Fibroblast of the aortic adventitia (primary cell): ENCODE measurements at regions not wholly inside any gene's neighbourhood (a gene's known extent, or its start where the extent isn't known, plus 50 kb on each side); places are given as distances from the start of the nearest gene placed in this dataset.

Experiments
- DNase-seq: peaks from one replicate; pipeline ENCODE4 v3.0.0-alpha.2; 2010; ENCODE audit warnings: low read depth
- H3K4me3 ChIP-seq: 2 replicates; pipeline ENCODE4 v1.5.1; 2011; ENCODE audit warnings: low read depth, mild to moderate bottlenecking, control low read depth, low read length, moderate library complexity
- CTCF ChIP-seq: IDR thresholded peaks from 2 replicates; pipeline ENCODE4 v1.5.1; 2011; ENCODE audit warnings: mild to moderate bottlenecking, low read length, control low read depth, inconsistent platforms; ENCODE audit not compliant: insufficient read depth

GRCh38 chr2:225867071-225867470 lies 467.6 kb downstream of the NYAP2 start:
- H3K4me3 ChIP-seq = no peak overlapping the region
- no peak for DNase-seq
- no peak for TF ChIP-seq CTCF

- DNase-seq = no peak
- TF ChIP-seq CTCF = no peak
- no peak overlapping the region for H3K4me3 ChIP-seq
Measured at GRCh38 chr2:225865468-225865867, 466.0 kb downstream of the NYAP2 start.

- no peak for DNase-seq
- no peak for TF ChIP-seq CTCF
- no peak overlapping the region for H3K4me3 ChIP-seq
Measured at GRCh38 chr2:225864394-225864793, 464.9 kb downstream of the NYAP2 start.

- peak; percentile 26 for DNase-seq
Measured at GRCh38 chr2:225842939-225843338, 443.4 kb downstream of the NYAP2 start.

GRCh38 chr2:225841314-225841713 lies 441.8 kb downstream of the NYAP2 start:
- TF ChIP-seq CTCF = no peak
- no peak overlapping the region for H3K4me3 ChIP-seq
- peak; percentile 11 for DNase-seq

More at GRCh38 chr2:225842939-225843338, 443.4 kb downstream of the NYAP2 start:
- TF ChIP-seq CTCF = no peak
- no peak overlapping the region for H3K4me3 ChIP-seq

GRCh38 chr2:225837328-225837727 lies 437.8 kb downstream of the NYAP2 start:
- no peak for DNase-seq
- no peak for TF ChIP-seq CTCF
- H3K4me3 ChIP-seq = no peak overlapping the region

- H3K4me3 ChIP-seq = no peak overlapping the region
- no peak for DNase-seq
- no peak for TF ChIP-seq CTCF
Measured at GRCh38 chr2:225824748-225825449, 425.4 kb downstream of the NYAP2 start.
